Tibial artery (tissue), 4 donors: ENCODE measurements at regions not wholly inside any gene's neighbourhood (a gene's known extent, or its start where the extent isn't known, plus 50 kb on each side); places are given as distances from the start of the nearest gene placed in this dataset.

Experiments
- DNase-seq, 2 donors: peaks; one replicate each; pipeline ENCODE4 v3.0.0-alpha.2; 2019
- H3K27ac ChIP-seq, 2 donors: fragments of 200-600 bp; sonication (generic) in 1 of 2; 1 replicate in 1 of 2; 2 replicates in 1 of 2; pipeline ENCODE4 v1.5.1; 2018 to 2019; ENCODE audit warnings: mild to moderate bottlenecking in 1 of 2
- H3K27me3 ChIP-seq, 2 donors: fragments of 200-600 bp; sonication (generic) in 1 of 2; one replicate each; pipeline versions ENCODE4 v1.5.1 to v1.6.0; 2016 to 2019
- H3K36me3 ChIP-seq, 3 donors: fragments of 200-600 bp; sonication (generic) in 2 of 3; one replicate each; pipeline ENCODE4 v1.5.1; 2016 to 2019; ENCODE audit warnings: mild to moderate bottlenecking in 2 of 3
- H3K4me1 ChIP-seq, 4 donors: fragments of 200-600 bp; sonication (generic) in 2 of 4; 1 replicate in 3 of 4; 2 replicates in 1 of 4; pipeline ENCODE4 v1.5.1; 2016 to 2019
- H3K4me3 ChIP-seq, 2 donors: fragments of 200-600 bp; sonication (generic) in 1 of 2; 1 replicate in 1 of 2; 2 replicates in 1 of 2; pipeline ENCODE4 v1.5.1; 2018 to 2019; ENCODE audit warnings: mild to moderate bottlenecking in 2 of 2
- H3K9me3 ChIP-seq, 3 donors: fragments of 200-600 bp; sonication (generic) in 1 of 3; one replicate each; pipeline ENCODE4 v1.5.1; 2016 to 2019
- CTCF ChIP-seq, 2 experiments: fragments of 200-600 bp in 1 of 2; fragments of 450-650 bp in 1 of 2; IDR thresholded peaks; one replicate each; pipeline ENCODE4 v1.5.1; 2017 to 2019; ENCODE audit warnings: antibody characterized with exemption in 2 of 2, mild to moderate bottlenecking in 1 of 2, moderate library complexity in 1 of 2
- intact Hi-C: fragments of 100-400 bp; cut with DNase I; formaldehyde crosslinking; loops from one replicate; pipeline ENCODE4 v1.15.0; 2023; ENCODE audit warnings: low total_unique reads

GRCh38 chr9:118782790-118783463 is 586.3 kb downstream of the BRINP1 start:
- no peak for DNase-seq
- Histone ChIP-seq H3K9me3 (no peaks in the 10 kb centered on the region), H3K4me3 (no peak overlapping the region), H3K27ac (no peak overlapping the region), H3K27me3 (no peaks in the 10 kb centered on the region), H3K36me3 (no peaks in the 10 kb centered on the region), H3K4me1 (peaks cover 0 to 13% (median 4%) of the 10 kb centered on the region in 4 donors)
- intact Hi-C loops: no loop called here
- TF ChIP-seq CTCF (IDR thresholded peaks at IDR 0.05): no peak

- TF ChIP-seq CTCF (IDR thresholded peaks at IDR 0.05): no peak
These were observed 585.2 kb downstream of the BRINP1 start for GRCh38 chr9:118784033-118784432.

GRCh38 chr9:118785456-118785855 is 583.8 kb downstream of the BRINP1 start:
- intact Hi-C loops: no loop called here
- peaks cover 0 to 26% (median 7%) of the 10 kb centered on the region in 4 donors for H3K4me1 ChIP-seq
- no peaks in the 10 kb centered on the region for H3K36me3 ChIP-seq
- no peaks in the 10 kb centered on the region for H3K9me3 ChIP-seq
- DNase-seq: no peak
- H3K27ac ChIP-seq: no peak overlapping the region
- no peaks in the 10 kb centered on the region for H3K27me3 ChIP-seq
- H3K4me3 ChIP-seq: no peak overlapping the region
- no peak for TF ChIP-seq CTCF (IDR thresholded peaks at IDR 0.05)

More at GRCh38 chr9:118784033-118784432, 585.2 kb downstream of the BRINP1 start:
- no peaks in the 10 kb centered on the region for H3K9me3 ChIP-seq
- no peak overlapping the region for H3K4me3 ChIP-seq
- H3K36me3 ChIP-seq: no peaks in the 10 kb centered on the region
- H3K4me1 ChIP-seq: peaks cover 0 to 24% (median 7%) of the 10 kb centered on the region in 4 donors
- no peaks in the 10 kb centered on the region for H3K27me3 ChIP-seq
- no peak for DNase-seq
- no peak overlapping the region for H3K27ac ChIP-seq
- intact Hi-C loops: no loop called here

GRCh38 chr9:118786877-118787276 is 582.4 kb downstream of the BRINP1 start:
- intact Hi-C loops: no loop called here
- Histone ChIP-seq H3K4me3 (no peak overlapping the region), H3K27me3 (no peaks in the 10 kb centered on the region), H3K36me3 (no peaks in the 10 kb centered on the region), H3K9me3 (no peaks in the 10 kb centered on the region), H3K27ac (no peak overlapping the region), H3K4me1 (peaks cover 0 to 26% (median 7%) of the 10 kb centered on the region in 4 donors)
- TF ChIP-seq CTCF (IDR thresholded peaks at IDR 0.05): no peak
- no peak for DNase-seq

GRCh38 chr9:118809160-118809625 is 560.0 kb downstream of the BRINP1 start:
- no peak overlapping the region for H3K4me3 ChIP-seq

More at GRCh38 chr9:118809160-118809625, 560.0 kb downstream of the BRINP1 start:
- Histone ChIP-seq H3K4me1 (no peaks in the 10 kb centered on the region), H3K36me3 (no peaks in the 10 kb centered on the region), H3K27me3 (no peaks in the 10 kb centered on the region), H3K9me3 (peaks cover 0 to 6% (median 0%) of the 10 kb centered on the region in 3 donors), H3K27ac (no peak overlapping the region)
- no peak for DNase-seq
- TF ChIP-seq CTCF (IDR thresholded peaks at IDR 0.05): no peak
- intact Hi-C loops: no loop called here
